ENCODE measurements at regions not wholly inside any gene's neighbourhood (a gene's known extent, or its start where the extent isn't known, plus 50 kb on each side); places are given as distances from the start of the nearest gene placed in this dataset.

- TF ChIP-seq POLR2A (IDR thresholded peaks at IDR 0.05) (no peak), CTCF (IDR thresholded peaks at IDR 0.05) (no peak), EP300 (IDR thresholded peaks at IDR 0.05) (no peak)
Measured at GRCh38 chrX:151279161-151279560, 102.8 kb downstream of the GPR50 start.

All from ovary (tissue), 3 donors.